Adrenal gland (tissue), 9 donors: ENCODE measurements at regions not wholly inside any gene's neighbourhood (a gene's known extent, or its start where the extent isn't known, plus 50 kb on each side); places are given as distances from the start of the nearest gene placed in this dataset.

Experiments
- DNase-seq, 7 donors: peaks; one replicate each; pipeline ENCODE4 v3.0.0-alpha.2; 2019 to 2020
- H3K27ac ChIP-seq, 5 donors: fragments of 200-600 bp; sonication (generic) in 4 of 5; 1 replicate in 3 of 5; 2 replicates in 2 of 5; pipeline versions ENCODE4 v1.5.1 to v1.8.0; 2016 to 2020; ENCODE audit warnings: mild to moderate bottlenecking in 1 of 5
- H3K27me3 ChIP-seq: fragments of 200-600 bp; 2 replicates; pipeline ENCODE4 v1.8.0; 2021
- H3K36me3 ChIP-seq, 2 donors: fragments of 200-600 bp; replicated peaks in 1 of 2; 1 replicate in 1 of 2; 2 replicates in 1 of 2; pipeline versions ENCODE4 v1.5.1 to v1.8.0; 2018 to 2022
- H3K4me1 ChIP-seq, 2 donors: fragments of 200-600 bp; replicated peaks in 1 of 2; 1 replicate in 1 of 2; 2 replicates in 1 of 2; pipeline versions ENCODE4 v1.5.1 to v1.8.0; 2018 to 2021
- H3K4me3 ChIP-seq, 4 donors: fragments of 200-600 bp; sonication (generic) in 3 of 4; one replicate each; pipeline ENCODE4 v1.5.1; 2016 to 2018
- H3K9me3 ChIP-seq, 3 donors: fragments of 200-600 bp; sonication (generic) in 1 of 3; replicated peaks in 1 of 3; 1 replicate in 2 of 3; 2 replicates in 1 of 3; pipeline versions ENCODE4 v1.5.1 to v1.8.0; 2016 to 2021
- CTCF ChIP-seq, 6 experiments: fragments of 450-650 bp in 4 of 6; fragments of 200-600 bp in 2 of 6; sonication (generic) in 1 of 6; IDR thresholded peaks; 1 replicate in 5 of 6; 2 replicates in 1 of 6; pipeline versions ENCODE4 v1.5.1 to v1.8.0; 2016 to 2021; ENCODE audit warnings: antibody characterized with exemption in 6 of 6, mild to moderate bottlenecking in 2 of 6, moderate library complexity in 1 of 6
- POLR2A ChIP-seq, 2 donors: fragments of 450-650 bp; IDR thresholded peaks; one replicate each; pipeline ENCODE4 v1.6.1; 2017; ENCODE audit warnings: antibody characterized with exemption in 2 of 2, mild to moderate bottlenecking in 2 of 2, moderate library complexity in 1 of 2
- WGBS, 4 donors: extraction: QIAGEN DNeasy Blood & Tissue Kit in 2 of 4; methylation state at CpG; one replicate each; pipeline versions ENCODE4 v1.1.5 to v1.1.7; 2013 to 2017; 5-methylcytosine and 5-hydroxymethylcytosine counted together
- intact Hi-C, 2 donors: fragments of 100-400 bp; cut with DNase I; formaldehyde crosslinking; loops; one replicate each; pipeline versions ENCODE4 v1.14.1 to v1.15.0; 2022 to 2023
- donor health status: healthy with polysubstance abuse.
- donor health status: Bipolar disorder and iron deficiency.
- donor health status: DM: yes; HTN: yes; CAD: no.
- donor health status: DM: no; HTN: no; CAD: no.
- donor health status: DM: no; HTN: no; CAD: no.

GRCh38 chr13:76223565-76223964 is 587.4 kb downstream of the LMO7 start:
- 53 to 73% (median 71%) methylated on average over 2 of the region's 2 CpGs for WGBS, 4 donors
- TF ChIP-seq CTCF (IDR thresholded peaks at IDR 0.05): no peak
- TF ChIP-seq POLR2A (IDR thresholded peaks at IDR 0.05): no peak

DNA sequence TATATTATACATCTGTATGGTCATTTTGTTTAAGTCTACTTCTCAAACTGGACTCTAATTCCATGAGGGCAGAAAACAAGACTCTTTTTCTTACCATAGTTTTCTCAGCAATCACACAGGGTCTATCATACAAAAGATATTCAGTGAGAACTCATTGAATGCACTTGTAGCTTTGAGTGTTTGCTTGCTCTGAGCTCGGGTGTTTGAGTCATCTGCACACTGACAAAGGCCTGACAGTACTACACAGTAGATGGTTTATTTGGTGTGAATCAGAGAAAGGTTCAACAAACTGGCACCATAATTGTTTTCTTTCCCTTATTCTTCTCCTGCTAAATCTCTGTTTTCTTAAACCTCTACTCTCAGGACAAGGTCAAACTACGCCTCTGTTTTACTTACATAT is 586.4 kb downstream of the LMO7 start:
- TF ChIP-seq POLR2A (IDR thresholded peaks at IDR 0.05) (no peak), CTCF (IDR thresholded peaks at IDR 0.05) (no peak)
- H3K4me1 ChIP-seq: no peaks in the 10 kb centered on the region
- intact Hi-C loops: no loop called here
- DNase-seq: no peak
- H3K27ac ChIP-seq: no peak overlapping the region
- no peaks in the 10 kb centered on the region for H3K36me3 ChIP-seq
- WGBS, 4 donors: 37 to 58% (median 55%) methylated on average over 2 of the region's 2 CpGs
- H3K4me3 ChIP-seq: no peak overlapping the region
- H3K27me3 ChIP-seq: no peaks in the 10 kb centered on the region
- no peaks in the 10 kb centered on the region for H3K9me3 ChIP-seq

More at GRCh38 chr13:76223565-76223964, 587.4 kb downstream of the LMO7 start:
- Histone ChIP-seq H3K4me1 (no peaks in the 10 kb centered on the region), H3K36me3 (no peaks in the 10 kb centered on the region), H3K9me3 (no peaks in the 10 kb centered on the region), H3K27ac (no peak overlapping the region), H3K27me3 (no peaks in the 10 kb centered on the region), H3K4me3 (no peak overlapping the region)
- no peak for DNase-seq
- intact Hi-C loops: no loop called here

GRCh38 chr13:76216729-76217128 is 580.6 kb downstream of the LMO7 start:
- no peaks in the 10 kb centered on the region for H3K9me3 ChIP-seq
- H3K36me3 ChIP-seq: no peaks in the 10 kb centered on the region
- intact Hi-C loops: no loop called here
- H3K27ac ChIP-seq: no peak overlapping the region
- H3K27me3 ChIP-seq: no peaks in the 10 kb centered on the region
- no peak overlapping the region for H3K4me3 ChIP-seq
- no peak for DNase-seq
- TF ChIP-seq CTCF (IDR thresholded peaks at IDR 0.05) (no peak), POLR2A (IDR thresholded peaks at IDR 0.05) (no peak)
- H3K4me1 ChIP-seq: no peaks in the 10 kb centered on the region
- WGBS, 4 donors: 30 to 55% (median 48%) methylated on average over 2 of the region's 2 CpGs

- no peak for TF ChIP-seq CTCF (IDR thresholded peaks at IDR 0.05)
- no peak for TF ChIP-seq POLR2A (IDR thresholded peaks at IDR 0.05)
- no peak overlapping the region for H3K27ac ChIP-seq
- no peaks in the 10 kb centered on the region for H3K27me3 ChIP-seq
- 74 to 88% (median 79%) methylated on average over 1 of the region's 1 CpG for WGBS, 4 donors
- no peaks in the 10 kb centered on the region for H3K36me3 ChIP-seq
- DNase-seq: no peak
- intact Hi-C loops: no loop called here
- no peaks in the 10 kb centered on the region for H3K9me3 ChIP-seq
- H3K4me3 ChIP-seq: no peak overlapping the region
- no peaks in the 10 kb centered on the region for H3K4me1 ChIP-seq
Observed at GRCh38 chr13:76214001-76214400, 577.9 kb downstream of the LMO7 start.
